T-cell (primary cell): ENCODE measurements at regions not wholly inside any gene's neighbourhood (a gene's known extent, or its start where the extent isn't known, plus 50 kb on each side); places are given as distances from the start of the nearest gene placed in this dataset.

Experiments
- ATAC-seq, 4 experiments: fragments of 200-7000 bp in 3 of 4; fragments of 150-1000 bp in 1 of 4; cut with Tn5 transposase; replicated peaks in 1 of 4; 1 replicate in 3 of 4; 2 replicates in 1 of 4; pipeline ENCODE4 v1.10.0; 2021; ENCODE audit warnings: moderate library complexity in 3 of 4, mild to moderate bottlenecking in 2 of 4, moderate number of reproducible peaks in 1 of 4
- CTCF ChIA-PET, 2 donors: fragments of 300-600 bp; sonication (Branson Sonifier 250); formaldehyde crosslinking; loops; one replicate each; lab custom pipeline; 2022; ENCODE audit warnings: antibody characterized with exemption in 2 of 2; lab: Charles Lee
- POLR2A ChIA-PET, 2 donors: fragments of 300-600 bp; sonication (Branson Sonifier 250); formaldehyde crosslinking; loops; one replicate each; lab custom pipeline; 2022; ENCODE audit warnings: antibody characterized with exemption in 2 of 2; lab: Charles Lee
- DNase-seq, 35 experiments: peaks; one replicate each; pipeline versions ENCODE4 v3.0.0 to v3.0.0-alpha.2; 2013 to 2023
- H3K27ac ChIP-seq: one replicate; pipeline ENCODE4 v1.5.1; 2013; ENCODE audit warnings: low read length
- H3K27me3 ChIP-seq, 2 experiments: replicated peaks in 1 of 2; 1 replicate in 1 of 2; 2 replicates in 1 of 2; pipeline versions ENCODE4 v1.6.1 to v1.7.0; 2013; ENCODE audit warnings: low read length in 1 of 2, mixed read lengths in 1 of 2; ENCODE audit not compliant: control insufficient read depth in 2 of 2, insufficient read depth in 2 of 2; ENCODE audit errors: extremely low read depth in 1 of 2
- H3K36me3 ChIP-seq, 2 donors: 1 replicate in 1 of 2; 2 replicates in 1 of 2; pipeline versions ENCODE4 v1.6.1 to v1.7.0; 2013; ENCODE audit warnings: low read length in 1 of 2; ENCODE audit not compliant: control insufficient read depth in 2 of 2, insufficient read depth in 1 of 2; ENCODE audit errors: extremely low read depth in 1 of 2
- H3K4me1 ChIP-seq, 2 experiments: 1 replicate in 1 of 2; 2 replicates in 1 of 2; pipeline versions ENCODE4 v1.6.1 to v1.7.0; 2013; ENCODE audit warnings: low read length in 2 of 2, mixed read lengths in 1 of 2; ENCODE audit not compliant: insufficient read depth in 2 of 2, control insufficient read depth in 1 of 2; ENCODE audit errors: extremely low read depth in 1 of 2
- H3K4me3 ChIP-seq, 2 donors: 1 replicate in 1 of 2; 2 replicates in 1 of 2; pipeline versions ENCODE4 v1.5.1 to v1.7.0; 2013; ENCODE audit warnings: mild to moderate bottlenecking in 2 of 2, low read length in 1 of 2, moderate library complexity in 1 of 2; ENCODE audit not compliant: control insufficient read depth in 1 of 2; ENCODE audit errors: extremely low read depth in 1 of 2
- H3K9me3 ChIP-seq: 2 replicates; pipeline ENCODE4 v1.7.0; 2013
- H3K27ac Mint-ChIP-seq, 2 donors: one replicate each; pipeline ENCODE4 v1.8.0; 2020 to 2021; ENCODE audit warnings: mild to moderate bottlenecking in 2 of 2, mixed read lengths in 2 of 2
- H3K27me3 Mint-ChIP-seq, 2 donors: one replicate each; pipeline ENCODE4 v1.8.0; 2021 to 2022; ENCODE audit warnings: mixed read lengths in 2 of 2
- H3K36me3 Mint-ChIP-seq: one replicate; pipeline ENCODE4 v1.8.0; 2021; ENCODE audit warnings: mixed read lengths
- H3K4me1 Mint-ChIP-seq, 3 donors: one replicate each; pipeline ENCODE4 v1.8.0; 2020 to 2022; ENCODE audit warnings: mixed read lengths in 3 of 3, mild to moderate bottlenecking in 1 of 3
- H3K4me3 Mint-ChIP-seq, 3 donors: one replicate each; pipeline ENCODE4 v1.8.0; 2020 to 2022; ENCODE audit warnings: mild to moderate bottlenecking in 3 of 3, mixed read lengths in 3 of 3, moderate library complexity in 3 of 3
- H3K9me3 Mint-ChIP-seq, 3 donors: one replicate each; pipeline ENCODE4 v1.8.0; 2020 to 2022; ENCODE audit warnings: mixed read lengths in 3 of 3
- whole genome bisulfite sequencing: methylation state at CpG from one replicate; pipeline ENCODE4 v1.1.5; 2013; ENCODE audit warnings: missing lambda C conversion rate; ENCODE audit not compliant: insufficient coverage; 5-methylcytosine and 5-hydroxymethylcytosine counted together

DNA sequence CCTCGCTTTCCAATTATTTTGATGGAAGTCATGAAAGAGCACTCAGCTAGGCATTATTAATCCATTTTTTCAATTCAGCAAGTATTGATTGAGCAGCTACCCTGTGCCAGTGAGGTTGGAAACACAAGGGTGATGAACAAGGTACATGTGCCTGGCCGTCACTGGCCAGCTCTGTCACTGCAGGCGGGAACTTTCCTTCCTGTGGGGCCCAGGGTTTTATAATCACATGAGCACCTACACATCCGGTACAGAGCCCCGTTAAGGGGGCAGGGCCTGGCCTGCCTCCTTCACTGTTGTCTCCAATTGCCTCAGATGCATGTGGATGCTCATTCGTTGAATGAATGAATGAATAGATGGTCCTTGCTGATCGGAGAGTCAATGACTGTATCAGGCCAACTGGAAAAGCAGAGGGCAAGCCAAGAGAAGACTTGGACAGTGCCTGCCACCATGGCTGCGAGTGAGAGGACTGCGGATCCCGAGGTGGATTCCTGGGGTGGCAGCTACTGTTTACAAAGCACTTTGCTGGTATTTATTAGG is 55.9 kb upstream of the KCNMB1 start:
- H3K27ac Mint-ChIP-seq = no peak overlapping the region
- peaks cover 0 to 2% of the 10 kb centered on the region in 2 experiments for H3K27me3 ChIP-seq
- H3K4me3 Mint-ChIP-seq = no peak overlapping the region
- no peaks in the 10 kb centered on the region for H3K9me3 ChIP-seq
- no peaks in the 10 kb centered on the region for H3K4me1 ChIP-seq
- peaks cover 0 to 4% (median 2%) of the 10 kb centered on the region in 3 donors for H3K9me3 Mint-ChIP-seq
- H3K4me1 Mint-ChIP-seq = peaks cover 3 to 5% (median 5%) of the 10 kb centered on the region in 3 donors
- H3K27ac ChIP-seq = no peak overlapping the region
- WGBS = 71% methylated on average over 9 of the region's 10 CpGs
- H3K36me3 ChIP-seq = no peaks in the 10 kb centered on the region
- no peaks in the 10 kb centered on the region for H3K36me3 Mint-ChIP-seq
- H3K4me3 ChIP-seq = no peak overlapping the region
- DNase-seq = no peak
- POLR2A ChIA-PET = no interaction called here
- no peaks in the 10 kb centered on the region for H3K27me3 Mint-ChIP-seq
- ATAC-seq = no peak
- CTCF ChIA-PET = no interaction called here

DNA sequence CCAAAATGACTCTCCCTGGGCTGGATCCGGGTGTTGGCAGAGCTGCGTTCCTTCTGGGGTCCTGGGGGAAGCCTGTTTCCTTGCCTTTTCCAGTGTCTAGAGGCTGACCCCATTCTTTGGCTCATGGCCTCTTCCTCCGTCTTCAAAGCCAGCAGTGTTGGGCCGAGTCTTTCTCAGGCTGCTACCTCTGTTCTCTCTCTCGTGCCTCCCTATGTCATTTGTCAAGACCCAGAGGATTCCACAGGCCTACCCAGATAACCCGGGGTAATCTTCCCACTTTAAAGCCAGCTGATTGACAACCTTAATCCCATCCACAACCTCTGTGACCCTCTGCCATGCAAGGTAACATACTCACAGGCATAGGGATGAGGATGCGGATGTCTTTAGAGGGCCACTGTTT is 55.0 kb upstream of the KCNMB1 start:
- ChIA-PET POLR2A (no interaction called here), CTCF (no interaction called here)
- Histone ChIP-seq H3K36me3 (no peaks in the 10 kb centered on the region), H3K27ac (no peak overlapping the region), H3K27me3 (peaks cover 0 to 5% of the 10 kb centered on the region in 2 experiments), H3K9me3 (no peaks in the 10 kb centered on the region), H3K4me1 (no peaks in the 10 kb centered on the region), H3K4me3 (no peak overlapping the region)
- peaks cover 3 to 5% (median 5%) of the 10 kb centered on the region in 3 donors for H3K4me1 Mint-ChIP-seq
- H3K27ac Mint-ChIP-seq = no peak overlapping the region
- DNase-seq (no peak), ATAC-seq (no peak)
- 92% methylated on average over 6 of the region's 7 CpGs for WGBS
- no peaks in the 10 kb centered on the region for H3K27me3 Mint-ChIP-seq
- H3K36me3 Mint-ChIP-seq = no peaks in the 10 kb centered on the region
- H3K9me3 Mint-ChIP-seq = peaks cover 0 to 4% (median 2%) of the 10 kb centered on the region in 3 donors
- H3K4me3 Mint-ChIP-seq = no peak overlapping the region

DNA sequence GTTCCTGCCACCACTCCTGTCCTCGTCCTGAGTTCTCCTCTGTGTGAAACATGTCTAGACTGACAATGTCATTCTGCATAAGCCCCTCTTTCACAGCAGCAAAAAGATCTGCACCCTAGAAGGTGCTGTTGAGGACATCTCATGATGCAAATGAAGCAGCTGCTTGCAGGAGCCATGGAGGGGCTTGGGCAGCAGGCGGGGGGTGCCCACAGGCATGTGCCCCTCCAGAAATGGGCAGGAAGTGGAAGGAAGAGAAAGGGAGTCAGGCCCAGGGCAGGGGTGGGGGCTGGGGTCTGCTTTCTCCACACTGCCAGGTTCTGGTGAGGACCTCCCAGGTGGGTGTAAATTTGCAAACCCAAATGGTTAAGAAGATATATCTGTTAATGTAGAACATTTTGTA is 54.5 kb upstream of the KCNMB1 start:
- CTCF ChIA-PET = no interaction called here
- Mint-ChIP-seq H3K27ac (no peak overlapping the region), H3K36me3 (no peaks in the 10 kb centered on the region), H3K27me3 (no peaks in the 10 kb centered on the region), H3K4me1 (peaks cover 3 to 5% (median 5%) of the 10 kb centered on the region in 3 donors), H3K9me3 (peaks cover 0 to 4% (median 2%) of the 10 kb centered on the region in 3 donors), H3K4me3 (no peak overlapping the region)
- Histone ChIP-seq H3K27ac (no peak overlapping the region), H3K4me1 (no peaks in the 10 kb centered on the region), H3K4me3 (no peak overlapping the region), H3K36me3 (no peaks in the 10 kb centered on the region), H3K9me3 (no peaks in the 10 kb centered on the region), H3K27me3 (peaks cover 0 to 5% of the 10 kb centered on the region in 2 experiments)
- DNase-seq (no peak), ATAC-seq (no peak)
- POLR2A ChIA-PET = no interaction called here
- 91% methylated on average over 1 of the region's 2 CpGs for WGBS

DNA sequence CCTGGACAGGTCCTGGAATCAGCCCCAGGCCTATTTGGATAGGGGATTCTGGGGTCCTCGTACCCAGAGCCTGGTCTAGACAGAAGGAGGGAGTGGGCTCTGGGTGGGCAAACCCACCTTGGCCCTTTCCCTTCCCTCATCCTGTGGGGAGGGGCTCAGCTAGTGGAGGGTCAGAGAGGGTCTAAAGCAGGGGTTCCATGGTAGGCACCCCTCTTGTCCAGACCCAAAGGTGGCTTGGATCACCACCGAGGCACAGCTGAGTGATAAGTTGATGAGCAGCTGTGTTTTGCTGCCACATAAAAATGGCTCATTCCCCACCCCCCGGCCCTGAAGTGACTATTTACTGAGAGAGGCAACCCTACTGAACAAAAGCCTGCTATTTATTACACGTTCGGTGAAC is 53.8 kb upstream of the KCNMB1 start:
- ChIA-PET POLR2A (no interaction called here), CTCF (no interaction called here)
- peaks cover 3 to 5% (median 5%) of the 10 kb centered on the region in 3 donors for H3K4me1 Mint-ChIP-seq
- no peak overlapping the region for H3K4me3 Mint-ChIP-seq
- ATAC-seq (no peak), DNase-seq (no peak)
- H3K27ac Mint-ChIP-seq = no peak overlapping the region
- H3K4me1 ChIP-seq = no peaks in the 10 kb centered on the region
- WGBS = 71% methylated on average over 1 of the region's 5 CpGs
- H3K9me3 ChIP-seq = no peaks in the 10 kb centered on the region
- H3K36me3 Mint-ChIP-seq = no peaks in the 10 kb centered on the region
- peaks cover 0 to 8% of the 10 kb centered on the region in 2 experiments for H3K27me3 ChIP-seq
- H3K4me3 ChIP-seq = no peak overlapping the region
- H3K9me3 Mint-ChIP-seq = peaks cover 0 to 2% (median 2%) of the 10 kb centered on the region in 3 donors
- H3K36me3 ChIP-seq = no peaks in the 10 kb centered on the region
- no peak overlapping the region for H3K27ac ChIP-seq
- H3K27me3 Mint-ChIP-seq = no peaks in the 10 kb centered on the region

DNA sequence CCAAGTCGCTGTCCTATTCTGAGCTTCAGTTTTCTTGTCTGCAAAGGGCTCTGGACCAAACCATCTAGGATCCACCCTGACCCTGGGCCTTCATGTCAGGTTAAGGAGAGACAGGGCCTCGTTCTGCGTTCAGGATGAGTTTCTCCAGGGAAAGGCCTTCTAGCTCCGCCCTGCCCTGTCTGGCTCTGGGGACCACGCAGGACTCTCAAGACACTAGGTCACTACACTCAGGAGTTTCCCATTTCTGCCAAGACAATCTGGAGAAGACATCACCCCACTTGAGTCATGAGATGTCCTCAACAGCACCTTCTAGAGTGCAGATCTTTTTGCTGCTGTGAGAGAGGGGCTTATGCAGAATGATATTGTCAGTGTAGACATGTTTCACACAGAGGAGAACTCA is 53.2 kb upstream of the KCNMB1 start:
- Histone ChIP-seq H3K27me3 (peaks cover 0 to 12% of the 10 kb centered on the region in 2 experiments), H3K4me1 (no peaks in the 10 kb centered on the region), H3K4me3 (no peak overlapping the region), H3K27ac (no peak overlapping the region), H3K36me3 (no peaks in the 10 kb centered on the region), H3K9me3 (no peaks in the 10 kb centered on the region)
- POLR2A ChIA-PET = no interaction called here
- H3K27me3 Mint-ChIP-seq = no peaks in the 10 kb centered on the region
- peaks cover 0 to 2% (median 0%) of the 10 kb centered on the region in 3 donors for H3K9me3 Mint-ChIP-seq
- ATAC-seq (no peak), DNase-seq (no peak)
- WGBS = 73% methylated on average over 4 of the region's 5 CpGs
- H3K4me3 Mint-ChIP-seq = no peak overlapping the region
- no peak overlapping the region for H3K27ac Mint-ChIP-seq
- no peaks in the 10 kb centered on the region for H3K36me3 Mint-ChIP-seq
- H3K4me1 Mint-ChIP-seq = peaks cover 3 to 5% (median 5%) of the 10 kb centered on the region in 3 donors
- CTCF ChIA-PET = interaction anchor here (0.6 to 0.8 kb wide), 2 partner anchors 26 to 46 kb away, joined by 3 to 5 read pairs; no protein-coding TSS in a partner anchor

DNA sequence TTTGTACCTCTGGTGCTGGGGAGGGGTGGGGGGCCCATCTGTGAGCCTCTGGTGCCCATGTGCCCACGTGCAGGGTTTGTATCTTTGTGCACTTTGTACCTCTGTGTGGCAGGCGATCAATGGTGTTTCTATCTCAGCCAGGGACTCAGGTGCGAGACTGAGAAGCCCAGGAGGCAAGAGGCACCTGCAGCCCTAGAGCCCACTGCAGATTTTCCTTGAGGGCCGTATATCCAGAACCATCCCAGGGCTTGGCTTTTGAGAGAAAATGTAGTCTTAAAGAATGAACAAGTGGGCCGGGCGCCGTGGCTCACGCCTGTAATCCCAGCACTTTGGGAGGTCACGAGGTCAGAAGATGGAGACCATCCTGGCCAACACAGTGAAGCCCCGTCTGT is 52.2 kb upstream of the KCNMB1 start:
- H3K27me3 ChIP-seq = peaks cover 0 to 13% of the 10 kb centered on the region in 2 experiments
- Mint-ChIP-seq H3K27me3 (no peaks in the 10 kb centered on the region), H3K27ac (no peak overlapping the region), H3K9me3 (no peaks in the 10 kb centered on the region), H3K4me3 (no peak overlapping the region), H3K36me3 (no peaks in the 10 kb centered on the region), H3K4me1 (peaks cover 3 to 5% (median 5%) of the 10 kb centered on the region in 3 donors)
- H3K27ac ChIP-seq = no peak overlapping the region
- 72% methylated on average over 4 of the region's 10 CpGs for WGBS
- ChIA-PET CTCF (no interaction called here), POLR2A (no interaction called here)
- no peak for ATAC-seq
- H3K4me1 ChIP-seq = no peaks in the 10 kb centered on the region
- H3K4me3 ChIP-seq = no peak overlapping the region
- H3K9me3 ChIP-seq = no peaks in the 10 kb centered on the region
- H3K36me3 ChIP-seq = no peaks in the 10 kb centered on the region
- no peak for DNase-seq
